PC-3 (cell line): ENCODE measurements at regions not wholly inside any gene's neighbourhood (a gene's known extent, or its start where the extent isn't known, plus 50 kb on each side); places are given as distances from the start of the nearest gene placed in this dataset.

Experiments used
- ATAC-seq: fragments of 200-7000 bp; cut with Tn5 transposase; 2 replicates; pipeline ENCODE4 v1.9.1; 2020; ENCODE audit warnings: mild to moderate bottlenecking, moderate library complexity
- BruUV-seq: library from RNA; stranded (reverse); fragments of 400-500 nt; replicated peaks from 2 replicates; lab custom pipeline; 2021; lab: Mats Ljungman, UMichigan
- CTCF ChIA-PET: fragments of 300-600 bp; sonication (Branson Sonifier 250); formaldehyde crosslinking; loops from one replicate; lab custom pipeline; 2022; ENCODE audit warnings: antibody characterized with exemption; lab: Charles Lee
- POLR2A ChIA-PET: fragments of 300-600 bp; sonication (Branson Sonifier 250); formaldehyde crosslinking; loops from one replicate; lab custom pipeline; 2022; ENCODE audit warnings: antibody characterized with exemption; ENCODE audit not compliant: unreplicated experiment; lab: Charles Lee
- DNase-seq: peaks from one replicate; pipeline ENCODE4 v3.0.0-alpha.2; 2015
- H2AFZ ChIP-seq: fragments of 300-600 bp; sonication (generic); 2 replicates; pipeline ENCODE4 v1.6.0; 2016; ENCODE audit warnings: antibody characterized with exemption, low read length
- H3F3A ChIP-seq: fragments of 300-600 bp; sonication (generic); one replicate; pipeline ENCODE4 v1.6.0; 2017; ENCODE audit warnings: antibody characterized with exemption, low read length, control low read depth, mild to moderate bottlenecking; ENCODE audit not compliant: unreplicated experiment
- H3K27ac ChIP-seq: fragments of 300-600 bp; sonication (generic); 2 replicates; pipeline ENCODE4 v1.5.1; 2016; ENCODE audit warnings: mild to moderate bottlenecking, low read length
- H3K27me3 ChIP-seq: fragments of 300-600 bp; sonication (generic); 2 replicates; pipeline ENCODE4 v1.6.1; 2016; ENCODE audit warnings: low read length, mixed read lengths
- H3K36me3 ChIP-seq: fragments of 300-600 bp; sonication (generic); 2 replicates; pipeline ENCODE4 v1.6.1; 2016; ENCODE audit warnings: low read depth, mixed run types, low read length, mixed read lengths
- H3K4me1 ChIP-seq: fragments of 300-600 bp; sonication (generic); 2 replicates; pipeline ENCODE4 v1.5.1; 2016; ENCODE audit warnings: low read length; ENCODE audit not compliant: insufficient read depth
- H3K4me2 ChIP-seq: fragments of 300-600 bp; sonication (generic); 2 replicates; pipeline ENCODE4 v1.6.0; 2016; ENCODE audit warnings: low read length
- H3K4me3 ChIP-seq: fragments of 300-600 bp; sonication (generic); 2 replicates; pipeline ENCODE4 v1.5.1; 2016; ENCODE audit warnings: mild to moderate bottlenecking, low read length, mixed read lengths
- H3K79me2 ChIP-seq: fragments of 300-600 bp; sonication (generic); 2 replicates; pipeline ENCODE4 v1.6.1; 2017; ENCODE audit warnings: low read length, mixed read lengths
- H3K9ac ChIP-seq: fragments of 300-600 bp; sonication (generic); 2 replicates; pipeline ENCODE4 v1.6.0; 2016; ENCODE audit warnings: mild to moderate bottlenecking, low read length
- H3K9me2 ChIP-seq: fragments of 300-600 bp; sonication (generic); replicated peaks from 2 replicates; pipeline ENCODE4 v1.6.1; 2016; ENCODE audit warnings: mixed run types, low read length, mixed read lengths
- H3K9me3 ChIP-seq: fragments of 300-600 bp; sonication (generic); 2 replicates; pipeline ENCODE4 v1.6.1; 2016; ENCODE audit warnings: low read length, mixed read lengths
- H4K20me1 ChIP-seq: fragments of 300-600 bp; sonication (generic); 2 replicates; pipeline ENCODE4 v1.6.1; 2016; ENCODE audit warnings: low read length, mixed read lengths
- EZH2 ChIP-seq: fragments of 300-600 bp; sonication (generic); IDR thresholded peaks from one replicate; pipeline ENCODE4 v1.6.1; 2017; ENCODE audit warnings: antibody characterized with exemption, mild to moderate bottlenecking, low read length; ENCODE audit not compliant: unreplicated experiment
- EZH2phosphoT487 ChIP-seq: fragments of 300-600 bp; sonication (generic); IDR thresholded peaks from 2 replicates; pipeline ENCODE4 v1.6.1; 2018; ENCODE audit warnings: mild to moderate bottlenecking, antibody characterized with exemption, low read length, borderline replicate concordance
- intact Hi-C: fragments of 100-400 bp; cut with micrococcal nuclease; formaldehyde crosslinking; loops from 2 replicates; pipeline ENCODE4 v1.9.0; 2023
- TF ChIP-seq, protein P1 (sequence below): fragments of 300-600 bp; sonication (generic); conservative IDR thresholded peaks from 2 replicates; pipeline ENCODE4 v1.5.1; 2017; ENCODE audit warnings: antibody characterized with exemption, low read depth, mild to moderate bottlenecking, low read length

DNA sequence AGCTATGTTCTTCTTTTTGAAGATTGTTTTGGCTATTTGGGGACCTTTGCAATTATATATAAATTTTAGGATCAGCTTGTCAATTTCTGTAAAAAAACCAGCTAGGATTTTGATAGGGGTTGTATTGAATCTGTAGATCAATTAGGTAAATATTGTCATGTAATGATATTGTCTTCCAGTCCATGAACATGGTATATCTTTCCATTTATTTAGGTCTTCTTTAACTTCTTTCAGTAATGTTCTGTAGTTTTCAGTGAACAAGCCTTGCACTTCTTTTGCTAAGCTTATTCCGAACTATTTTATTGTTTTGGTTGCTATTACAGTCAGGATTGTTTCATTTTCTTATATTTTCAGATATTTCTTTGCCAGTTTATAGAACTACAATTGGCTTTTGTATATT is 175.8 kb upstream of the RARB start:
- ATAC-seq (no peak), DNase-seq (no peak)
- ChIA-PET CTCF (no interaction called here), POLR2A (no interaction called here)
- Histone ChIP-seq H3K4me3 (no peak overlapping the region), H3K9ac (no peak overlapping the region), H4K20me1 (no peaks in the 10 kb centered on the region), H2AFZ (no peak overlapping the region), H3K9me2 (no peaks in the 10 kb centered on the region), H3K27ac (no peak overlapping the region), H3K79me2 (no peaks in the 10 kb centered on the region), H3K27me3 (no peaks in the 10 kb centered on the region), H3K9me3 (peaks cover 19% of the 10 kb centered on the region), H3K4me1 (no peaks in the 10 kb centered on the region), H3K36me3 (no peaks in the 10 kb centered on the region), H3K4me2 (no peak overlapping the region), H3F3A (no peaks in the 10 kb centered on the region)
- no TSS peak for BruUV-seq
- TF ChIP-seq EZH2 (no peak), EZH2phosphoT487 (no peak)
- TF ChIP-seq, protein P1, sequence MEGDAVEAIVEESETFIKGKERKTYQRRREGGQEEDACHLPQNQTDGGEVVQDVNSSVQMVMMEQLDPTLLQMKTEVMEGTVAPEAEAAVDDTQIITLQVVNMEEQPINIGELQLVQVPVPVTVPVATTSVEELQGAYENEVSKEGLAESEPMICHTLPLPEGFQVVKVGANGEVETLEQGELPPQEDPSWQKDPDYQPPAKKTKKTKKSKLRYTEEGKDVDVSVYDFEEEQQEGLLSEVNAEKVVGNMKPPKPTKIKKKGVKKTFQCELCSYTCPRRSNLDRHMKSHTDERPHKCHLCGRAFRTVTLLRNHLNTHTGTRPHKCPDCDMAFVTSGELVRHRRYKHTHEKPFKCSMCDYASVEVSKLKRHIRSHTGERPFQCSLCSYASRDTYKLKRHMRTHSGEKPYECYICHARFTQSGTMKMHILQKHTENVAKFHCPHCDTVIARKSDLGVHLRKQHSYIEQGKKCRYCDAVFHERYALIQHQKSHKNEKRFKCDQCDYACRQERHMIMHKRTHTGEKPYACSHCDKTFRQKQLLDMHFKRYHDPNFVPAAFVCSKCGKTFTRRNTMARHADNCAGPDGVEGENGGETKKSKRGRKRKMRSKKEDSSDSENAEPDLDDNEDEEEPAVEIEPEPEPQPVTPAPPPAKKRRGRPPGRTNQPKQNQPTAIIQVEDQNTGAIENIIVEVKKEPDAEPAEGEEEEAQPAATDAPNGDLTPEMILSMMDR = no peak
- intact Hi-C loops = no loop called here

DNA sequence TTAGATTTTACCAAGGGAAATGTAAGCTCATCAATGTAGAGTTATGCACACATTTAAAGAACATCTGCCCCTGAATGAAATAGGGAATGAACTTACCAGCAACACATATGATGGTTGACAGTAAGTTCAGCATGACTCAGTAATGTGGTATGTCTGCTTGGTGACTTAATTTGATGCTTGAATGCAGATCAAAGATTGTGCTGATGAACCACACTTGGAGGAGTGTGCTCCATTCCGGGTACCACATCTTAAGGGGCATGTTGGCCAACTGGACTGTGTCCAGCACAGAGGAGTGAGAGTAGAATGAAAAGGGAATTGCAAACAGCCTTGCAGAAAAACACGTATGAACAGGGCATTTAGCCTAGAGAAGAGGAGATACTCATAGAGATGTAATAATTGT is 171.0 kb upstream of the RARB start:
- Histone ChIP-seq H3K4me3 (no peak overlapping the region), H4K20me1 (no peaks in the 10 kb centered on the region), H2AFZ (no peak overlapping the region), H3K4me1 (no peaks in the 10 kb centered on the region), H3K4me2 (no peak overlapping the region), H3K36me3 (no peaks in the 10 kb centered on the region), H3K79me2 (no peaks in the 10 kb centered on the region), H3K27me3 (no peaks in the 10 kb centered on the region), H3K9me3 (peaks cover 12% of the 10 kb centered on the region), H3K27ac (no peak overlapping the region), H3K9me2 (no peaks in the 10 kb centered on the region), H3F3A (no peaks in the 10 kb centered on the region), H3K9ac (no peak overlapping the region)
- intact Hi-C loops = no loop called here
- CTCF ChIA-PET = no interaction called here
- TF ChIP-seq EZH2 (no peak), EZH2phosphoT487 (no peak)
- TF ChIP-seq, protein P1 = no peak
- POLR2A ChIA-PET = no interaction called here
- ATAC-seq (no peak), DNase-seq (no peak)
- no TSS peak for BruUV-seq

DNA sequence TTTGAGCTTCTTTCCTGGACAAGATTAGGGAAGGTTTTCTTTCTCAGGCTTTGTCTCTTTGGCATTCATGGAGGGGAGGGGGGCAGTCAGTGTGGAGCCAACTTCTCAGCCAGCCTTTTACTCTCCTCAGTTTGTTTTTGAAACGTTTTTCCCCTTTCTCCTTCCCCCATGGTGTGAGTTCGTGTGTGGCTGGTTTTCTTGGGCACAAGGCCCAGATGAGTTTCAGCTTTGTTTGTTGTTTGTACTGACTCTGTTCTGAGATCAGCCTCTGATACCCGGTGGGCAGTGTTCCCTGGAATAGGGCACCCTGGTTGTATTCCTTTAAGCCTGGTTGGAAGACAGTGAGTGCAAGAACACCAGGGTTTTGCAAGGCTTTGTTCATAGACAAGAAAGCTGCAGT is 168.2 kb upstream of the RARB start:
- no peak overlapping the region for H2AFZ ChIP-seq
- no peaks in the 10 kb centered on the region for H4K20me1 ChIP-seq
- no peaks in the 10 kb centered on the region for H3K79me2 ChIP-seq
- H3K36me3 ChIP-seq = no peaks in the 10 kb centered on the region
- ChIA-PET POLR2A (no interaction called here), CTCF (no interaction called here)
- TF ChIP-seq EZH2 = no peak
- TF ChIP-seq, protein P1 = no peak
- TF ChIP-seq EZH2phosphoT487 = no peak
- H3F3A ChIP-seq = no peaks in the 10 kb centered on the region
- H3K27ac ChIP-seq = no peak overlapping the region
- H3K4me1 ChIP-seq = no peaks in the 10 kb centered on the region
- H3K9me3 ChIP-seq = 0 out of 2 replicates have a peak, but pooled peaks cover 4% of the 10 kb centered on the region
- ATAC-seq (no peak), DNase-seq (no peak)
- no peaks in the 10 kb centered on the region for H3K9me2 ChIP-seq
- no peak overlapping the region for H3K4me3 ChIP-seq
- no peak overlapping the region for H3K4me2 ChIP-seq
- H3K9ac ChIP-seq = no peak overlapping the region
- BruUV-seq = no TSS peak
- intact Hi-C loops = no loop called here
- H3K27me3 ChIP-seq = no peaks in the 10 kb centered on the region
